GM12878 (cell line): ENCODE measurements at regions not wholly inside any gene's neighbourhood (a gene's known extent, or its start where the extent isn't known, plus 50 kb on each side); places are given as distances from the start of the nearest gene placed in this dataset.

Experiments
- ATAC-seq: fragments of 200-7000 bp; cut with Tn5 transposase; 3 replicates; pipeline ENCODE4 v1.9.1; 2020; ENCODE audit warnings: mild to moderate bottlenecking, moderate library complexity
- BruUV-seq: library from RNA; stranded (reverse); fragments of 400-500 nt; replicated peaks from 2 replicates; lab custom pipeline; 2021; lab: Mats Ljungman, UMichigan
- CTCF ChIA-PET: fragments of 300-600 bp; sonication (Branson Sonifier 250); formaldehyde crosslinking; extraction: SDS; loops from one replicate; lab custom pipeline; 2021; ENCODE audit warnings: inconsistent platforms; lab: Yijun Ruan, JAX
- POLR2A ChIA-PET: fragments of 350-600 bp; formaldehyde crosslinking; extraction: SDS; loops from one replicate; lab custom pipeline; 2021; ENCODE audit warnings: inconsistent platforms; lab: Charles Lee
- RAD21 ChIA-PET: fragments of 300-600 bp; sonication (Branson Sonifier 250); formaldehyde crosslinking; loops from one replicate; lab custom pipeline; 2023; ENCODE audit warnings: antibody characterized with exemption; ENCODE audit not compliant: unreplicated experiment; lab: Charles Lee
- SMC1A ChIA-PET: fragments of 300-600 bp; sonication (Branson Sonifier 250); formaldehyde crosslinking; loops from one replicate; lab custom pipeline; 2023; ENCODE audit not compliant: unreplicated experiment, uncharacterized antibody; lab: Charles Lee
- DNase-seq: peaks from one replicate; pipeline ENCODE4 v3.0.0-alpha.2; 2011; ENCODE audit warnings: low read depth, low spot score
- FAIRE-seq: peaks from 3 replicates; lab custom pipeline; 2011; peaks lifted over from hg19 to GRCh38; lab: Jason Lieb, UNC
- H2AFZ ChIP-seq: 2 replicates; pipeline ENCODE4 v1.6.0; 2011; ENCODE audit warnings: low read depth, low read length, control low read depth; ENCODE audit not compliant: control insufficient read depth
- H3K27ac ChIP-seq: 2 replicates; pipeline ENCODE4 v1.5.1; 2011; ENCODE audit warnings: control low read depth; ENCODE audit not compliant: control insufficient read depth, insufficient read depth
- H3K27me3 ChIP-seq, 2 experiments: replicated peaks in 1 of 2; 2 replicates each; pipeline versions ENCODE4 v1.6.0 to v1.6.1; 2011; ENCODE audit warnings: low read length in 1 of 2; ENCODE audit not compliant: control insufficient read depth in 2 of 2, insufficient read depth in 2 of 2
- H3K36me3 ChIP-seq, 2 experiments: 2 replicates each; pipeline ENCODE4 v1.5.1; 2011; ENCODE audit warnings: low read length in 1 of 2; ENCODE audit not compliant: control insufficient read depth in 2 of 2, insufficient read depth in 2 of 2
- H3K4me1 ChIP-seq: 2 replicates; pipeline ENCODE4 v1.6.1; 2011; ENCODE audit warnings: mild to moderate bottlenecking, low read length, moderate library complexity, mixed read lengths; ENCODE audit not compliant: control insufficient read depth, insufficient read depth
- H3K4me2 ChIP-seq: 2 replicates; pipeline ENCODE4 v1.6.0; 2011; ENCODE audit warnings: control low read depth; ENCODE audit not compliant: control insufficient read depth, insufficient read depth
- H3K4me3 ChIP-seq: fragments of 200-600 bp; sonication (generic); 2 replicates; pipeline ENCODE4 v1.5.1; 2016
- H3K79me2 ChIP-seq: 2 replicates; pipeline ENCODE4 v1.6.0; 2011; ENCODE audit warnings: low read length; ENCODE audit not compliant: control insufficient read depth, insufficient read depth
- H3K9ac ChIP-seq: 2 replicates; pipeline ENCODE4 v1.8.0; 2011; ENCODE audit warnings: low read length, control low read depth, mixed read lengths; ENCODE audit not compliant: control insufficient read depth, insufficient read depth
- H3K9me3 ChIP-seq: replicated peaks from 3 replicates; pipeline ENCODE4 v1.5.1; 2011; ENCODE audit warnings: mild to moderate bottlenecking, low read length; ENCODE audit not compliant: control insufficient read depth, insufficient read depth
- H4K20me1 ChIP-seq: 2 replicates; pipeline ENCODE4 v1.6.0; 2011; ENCODE audit not compliant: control insufficient read depth, insufficient read depth
- ATF2 ChIP-seq: IDR thresholded peaks from 2 replicates; pipeline ENCODE4 v1.6.1; 2012; ENCODE audit warnings: low read length, inconsistent platforms
- ATF7 ChIP-seq: fragments of 450-650 bp; IDR thresholded peaks from 2 replicates; pipeline ENCODE4 v1.6.1; 2016; ENCODE audit warnings: low read depth, mild to moderate bottlenecking
- BCL11A ChIP-seq: IDR thresholded peaks from 2 replicates; pipeline ENCODE4 v1.6.1; 2011; ENCODE audit warnings: low read depth, low read length
- CHD4 ChIP-seq: fragments of 200-600 bp; sonication (generic); IDR thresholded peaks from 2 replicates; pipeline ENCODE4 v1.6.1; 2016; ENCODE audit warnings: mild to moderate bottlenecking
- ESRRA ChIP-seq: IDR thresholded peaks from 2 replicates; pipeline ENCODE4 v1.6.1; 2012; ENCODE audit warnings: mild to moderate bottlenecking, low read length, improper control_type of control experiment
- FOXM1 ChIP-seq: IDR thresholded peaks from 2 replicates; pipeline ENCODE4 v1.6.1; 2012; ENCODE audit warnings: low read depth, mild to moderate bottlenecking, inconsistent platforms, low read length, moderate library complexity
- HDGF ChIP-seq: fragments of 450-650 bp; IDR thresholded peaks from 2 replicates; pipeline ENCODE4 v1.6.1; 2016; ENCODE audit warnings: antibody characterized with exemption
- IRF5 ChIP-seq: fragments of 450-650 bp; IDR thresholded peaks from 2 replicates; pipeline ENCODE4 v1.6.1; 2017; ENCODE audit warnings: borderline replicate concordance
- MAX ChIP-seq: IDR thresholded peaks from 2 replicates; pipeline ENCODE4 v1.6.1; 2012; ENCODE audit warnings: low read depth, low read length, improper control_type of control experiment
- MEF2B ChIP-seq: fragments of 450-650 bp; IDR thresholded peaks from 2 replicates; pipeline ENCODE4 v1.6.1; 2018; ENCODE audit warnings: mild to moderate bottlenecking, moderate library complexity; ENCODE audit not compliant: partially characterized antibody, poor library complexity, severe bottlenecking
- NFYB ChIP-seq: IDR thresholded peaks from 2 replicates; pipeline ENCODE4 v1.6.1; 2011; ENCODE audit warnings: low read depth, mild to moderate bottlenecking, low read length, improper control_type of control experiment, moderate library complexity; ENCODE audit not compliant: insufficient read depth
- PAX5 ChIP-seq: IDR thresholded peaks from 2 replicates; pipeline ENCODE4 v1.6.1; 2011; ENCODE audit warnings: low read depth, low read length, borderline replicate concordance
- RB1 ChIP-seq: fragments of 450-650 bp; formaldehyde crosslinking; IDR thresholded peaks from 2 replicates; pipeline ENCODE4 v1.6.1; 2017; ENCODE audit warnings: mild to moderate bottlenecking, borderline replicate concordance
- SMARCA5 ChIP-seq: fragments of 450-650 bp; IDR thresholded peaks from 2 replicates; pipeline ENCODE4 v1.6.1; 2017; ENCODE audit warnings: mild to moderate bottlenecking
- STAT3 ChIP-seq: IDR thresholded peaks from 2 replicates; pipeline ENCODE4 v1.6.1; 2011; ENCODE audit warnings: low read depth, low read length, improper control_type of control experiment
- ZBTB40 ChIP-seq: fragments of 450-650 bp; IDR thresholded peaks from 2 replicates; pipeline ENCODE4 v1.6.1; 2016; ENCODE audit warnings: mild to moderate bottlenecking, moderate library complexity, borderline replicate concordance
- ZNF207 ChIP-seq: fragments of 450-650 bp; IDR thresholded peaks from 2 replicates; pipeline ENCODE4 v1.6.1; 2014; ENCODE audit warnings: antibody characterized with exemption, mild to moderate bottlenecking, borderline replicate concordance
- WGBS: methylation state at CpG from one replicate; pipeline ENCODE4 v1.1.6; 2016; ENCODE audit warnings: low lambda C conversion rate; ENCODE audit not compliant: insufficient replicate concordance, insufficient coverage; ENCODE audit errors: missing lambda C conversion rate; 5-methylcytosine and 5-hydroxymethylcytosine counted together
- in situ Hi-C: fragments of 300-500 bp; cut with MboI; formaldehyde crosslinking; loops from 9 replicates; pipeline ENCODE4 v1.14.3; 2018; ENCODE audit warnings: mixed read lengths
- intact Hi-C: fragments of 100-400 bp; cut with micrococcal nuclease; formaldehyde crosslinking; loops from one replicate; pipeline ENCODE4 v1.14.2; 2022; ENCODE audit not compliant: unreplicated experiment

- FAIRE-seq (no peak), ATAC-seq (no peak), DNase-seq (no peak)
- Histone ChIP-seq H3K27ac (no peak overlapping the region), H3K4me2 (no peak overlapping the region), H3K27me3 (no peaks in the 10 kb centered on the region), H3K4me1 (no peaks in the 10 kb centered on the region), H2AFZ (no peak overlapping the region), H4K20me1 (no peaks in the 10 kb centered on the region), H3K9ac (no peak overlapping the region), H3K36me3 (no peaks in the 10 kb centered on the region), H3K9me3 (no peaks in the 10 kb centered on the region; the same call in 2 of the 3 replicates), H3K79me2 (no peaks in the 10 kb centered on the region), H3K4me3 (no peak overlapping the region)
- ChIA-PET RAD21 (no interaction called here), POLR2A (no interaction called here), SMC1A (no interaction called here), CTCF (no interaction called here)
- in situ Hi-C loops (no loop called here), intact Hi-C loops (no loop called here)
- no peak for TF ChIP-seq NFYB
- TF ChIP-seq SMARCA5, result no peak
- TF ChIP-seq ATF2, result no peak
- no peak for TF ChIP-seq IRF5
- no peak for TF ChIP-seq FOXM1
- no peak for TF ChIP-seq ATF7
- no peak for TF ChIP-seq STAT3
- TF ChIP-seq ZNF207, result no peak
- no peak for TF ChIP-seq ZBTB40
- no peak for TF ChIP-seq ESRRA
- TF ChIP-seq MEF2B, result no peak
- TF ChIP-seq CHD4, result no peak
- TF ChIP-seq BCL11A, result no peak
- no peak for TF ChIP-seq PAX5
- TF ChIP-seq RB1, result no peak
- no peak for TF ChIP-seq MAX
- no peak for TF ChIP-seq HDGF
- no TSS peak for BruUV-seq
- 0% methylated on average over 5 of the region's 5 CpGs for WGBS
Measured at GRCh38 chr12:130066742-130067141, 95.5 kb upstream of the FZD10 start.
